ENCODE measurements at regions not wholly inside any gene's neighbourhood (a gene's known extent, or its start where the extent isn't known, plus 50 kb on each side); places are given as distances from the start of the nearest gene placed in this dataset.

GRCh38 chr3:31008994-31009393, 114.5 kb upstream of the GADL1 start:
- no peak for DNase-seq

GRCh38 chr3:31009881-31010280, 115.4 kb upstream of the GADL1 start:
- DNase-seq: no peak

- no peak for DNase-seq
Measured at GRCh38 chr3:31010491-31010890, 116.0 kb upstream of the GADL1 start.

GRCh38 chr3:31011380-31011779, 116.9 kb upstream of the GADL1 start:
- peak; percentile 81 for DNase-seq

GRCh38 chr3:31013090-31013489, 118.6 kb upstream of the GADL1 start:
- DNase-seq: no peak

DNA sequence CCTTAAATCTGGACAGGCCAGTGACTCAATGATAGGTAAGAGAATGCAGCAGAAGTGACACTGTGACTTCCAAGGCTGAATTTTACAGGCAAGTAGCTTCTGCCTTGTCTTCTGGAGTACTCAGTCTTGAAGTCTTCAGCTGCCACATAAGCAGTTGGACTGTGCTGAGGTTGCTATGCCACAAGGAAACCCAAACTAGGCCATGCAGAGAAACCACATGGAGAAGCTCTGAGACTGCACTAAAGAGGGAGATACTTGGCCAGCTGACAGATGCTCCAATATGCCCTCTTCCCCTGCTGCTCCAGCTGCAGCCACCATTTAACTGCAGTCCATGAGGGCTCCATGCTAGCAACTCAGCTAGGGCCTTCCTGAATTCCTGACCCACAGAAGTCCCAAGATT, 119.4 kb upstream of the GADL1 start:
- DNase-seq: no peak

GRCh38 chr3:31014317-31015040, 120.0 kb upstream of the GADL1 start:
- DNase-seq: no peak

- DNase-seq: no peak
Measured at GRCh38 chr3:31016196-31016595, 121.7 kb upstream of the GADL1 start.

GRCh38 chr3:31022716-31023115, 128.3 kb upstream of the GADL1 start:
- DNase-seq: no peak

- no peak for DNase-seq
Measured at GRCh38 chr3:31025541-31025940, 131.1 kb upstream of the GADL1 start.

- no peak for DNase-seq
Measured at GRCh38 chr3:31027191-31027761, 132.8 kb upstream of the GADL1 start.

DNA sequence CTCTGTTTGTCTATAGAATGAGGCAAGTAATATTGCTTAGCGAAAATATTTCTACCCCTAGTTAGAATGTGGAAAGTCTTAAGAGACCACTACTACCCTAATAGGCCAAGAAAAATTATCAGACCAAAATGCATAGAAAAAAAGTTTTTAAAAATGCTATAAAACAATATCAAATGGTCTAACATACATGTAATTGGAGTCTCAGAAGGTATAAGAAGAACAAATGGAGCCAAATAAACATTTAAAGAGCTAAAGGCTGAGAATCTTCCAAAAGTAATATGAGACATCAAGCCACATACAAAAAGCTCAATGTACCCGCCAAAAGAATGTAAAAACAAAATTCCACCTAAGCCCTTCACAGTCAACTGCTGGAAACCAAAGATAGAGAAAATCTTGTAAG, 133.5 kb upstream of the GADL1 start:
- DNase-seq: no peak

- DNase-seq: no peak
Measured at GRCh38 chr3:31028766-31029165, 134.3 kb upstream of the GADL1 start.

GRCh38 chr3:31029706-31030105, 135.2 kb upstream of the GADL1 start:
- DNase-seq: no peak

DNA sequence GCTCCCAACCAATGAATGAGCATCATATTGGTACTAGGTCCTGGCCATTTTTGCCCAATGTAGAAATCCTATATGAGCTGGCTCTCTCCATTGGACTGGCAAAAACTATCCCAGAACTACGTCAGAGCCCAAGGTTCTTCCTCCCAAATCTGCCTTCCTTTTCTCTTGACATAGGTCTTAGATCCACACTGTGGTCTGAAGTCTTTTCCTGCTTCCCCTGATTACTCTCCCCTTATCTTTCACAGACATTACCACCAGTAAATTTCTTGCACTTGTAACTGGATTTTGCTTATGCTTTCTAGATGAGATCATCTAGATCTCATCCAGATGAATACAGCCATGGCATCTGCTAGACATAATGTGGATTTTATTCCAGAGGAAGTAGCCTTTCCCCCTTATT, 141.2 kb upstream of the GADL1 start:
- no peak for DNase-seq

GRCh38 chr3:31038086-31038739, 143.8 kb upstream of the GADL1 start:
- no peak for DNase-seq

DNA sequence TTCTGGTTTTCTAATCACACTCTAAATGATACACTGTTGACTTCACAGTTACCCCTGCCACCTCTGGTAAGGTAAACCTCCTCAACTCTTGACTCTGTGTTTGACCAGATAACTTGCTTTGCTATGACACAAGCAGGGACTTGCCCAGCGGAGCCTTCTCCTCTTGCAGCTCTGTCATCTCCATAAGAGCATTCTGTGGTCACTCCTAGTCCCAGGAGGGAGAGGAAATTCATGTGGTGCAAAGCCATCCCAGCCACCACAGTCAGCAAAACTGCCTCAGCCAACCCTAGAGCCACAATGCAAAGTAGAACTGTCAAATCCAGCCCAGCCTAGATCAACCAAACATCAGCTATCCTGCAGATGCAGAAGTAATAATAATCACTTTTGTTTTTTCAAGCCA, 144.7 kb upstream of the GADL1 start:
- no peak for DNase-seq

- no peak for DNase-seq
Measured at GRCh38 chr3:31041161-31041978, 146.9 kb upstream of the GADL1 start.

DNA sequence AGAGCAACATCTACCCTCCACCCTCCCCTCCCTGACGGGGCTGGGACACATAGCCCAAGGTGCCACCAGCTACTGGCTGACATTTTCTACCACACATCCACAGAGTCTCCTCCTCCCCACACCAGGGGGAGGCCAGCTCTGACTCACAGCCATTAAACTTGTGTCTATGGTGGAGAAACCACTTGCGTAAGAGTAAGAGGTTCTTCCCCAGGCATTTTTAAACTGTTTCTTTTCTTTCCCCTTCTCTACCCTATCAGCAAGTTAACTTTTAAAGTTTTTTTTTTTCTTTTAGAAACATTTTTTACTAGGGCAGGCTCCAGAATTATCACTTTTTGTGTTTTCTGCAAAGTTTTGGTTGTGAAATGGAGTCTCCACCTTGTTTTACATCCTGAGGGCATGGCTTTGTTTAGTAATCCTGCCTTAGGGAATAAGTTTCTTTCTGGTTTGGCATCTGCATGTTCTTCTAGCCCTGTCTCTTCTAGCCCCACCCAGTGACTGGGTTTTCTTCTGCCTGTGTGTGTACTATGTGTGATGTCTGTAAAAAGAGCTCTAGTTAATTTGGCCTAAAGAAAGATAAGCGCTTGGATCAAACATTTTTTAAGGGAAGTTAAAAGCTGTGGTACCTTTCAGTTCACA, 148.8 kb upstream of the GADL1 start:
- DNase-seq: no peak

- no peak for DNase-seq
Measured at GRCh38 chr3:31047673-31048072, 153.2 kb upstream of the GADL1 start.

DNA sequence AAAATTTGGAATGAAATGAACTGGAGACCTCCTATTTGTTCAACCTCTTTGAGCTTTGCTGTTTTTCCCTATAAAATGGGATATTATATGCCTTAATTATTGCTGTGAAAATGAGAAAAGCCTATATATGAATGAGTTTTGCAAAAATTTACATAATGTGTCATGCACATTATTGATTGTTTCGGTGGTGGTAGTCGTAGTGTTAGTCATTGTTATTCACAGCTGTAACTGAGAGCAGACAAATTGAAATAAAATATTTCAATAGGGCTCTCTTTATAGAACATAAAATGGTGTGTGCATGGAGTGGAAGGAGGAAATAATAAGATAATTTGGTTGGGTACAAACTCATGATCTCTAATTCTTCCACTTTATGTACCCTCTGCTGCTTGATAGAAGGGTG, 153.7 kb upstream of the GADL1 start:
- DNase-seq: no peak

- no peak for DNase-seq
Measured at GRCh38 chr3:31050296-31050695, 155.8 kb upstream of the GADL1 start.

DNA sequence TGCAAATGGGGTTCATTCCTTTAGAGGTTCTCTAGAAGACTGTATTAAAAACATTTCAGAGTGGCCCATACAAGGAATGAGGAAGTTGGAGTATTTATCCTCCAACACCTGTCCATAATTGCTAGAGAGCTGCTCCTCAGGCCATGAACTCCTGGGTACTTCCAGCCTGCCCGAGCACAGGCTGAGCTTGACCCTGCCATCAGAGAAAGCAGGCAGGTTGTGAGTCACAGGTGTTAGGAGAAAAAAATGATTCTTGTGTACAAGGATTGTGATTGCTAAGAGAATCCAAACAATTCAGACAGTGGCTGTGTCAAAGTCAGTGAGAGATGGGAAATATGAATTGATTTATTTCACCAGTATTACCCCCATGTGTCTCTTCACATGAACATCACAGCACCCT, 156.8 kb upstream of the GADL1 start:
- DNase-seq: no peak

All from NCI-H774 (cell line).